DMS 273 treated with DMSO at 0.1 percent for 48 hours (cell line): ENCODE measurements at regions not wholly inside any gene's neighbourhood (a gene's known extent, or its start where the extent isn't known, plus 50 kb on each side); places are given as distances from the start of the nearest gene placed in this dataset.

Source experiments
- DNase-seq: peaks from one replicate; lab custom pipeline; 2025; lab: John Stamatoyannopoulos, UW

DNA sequence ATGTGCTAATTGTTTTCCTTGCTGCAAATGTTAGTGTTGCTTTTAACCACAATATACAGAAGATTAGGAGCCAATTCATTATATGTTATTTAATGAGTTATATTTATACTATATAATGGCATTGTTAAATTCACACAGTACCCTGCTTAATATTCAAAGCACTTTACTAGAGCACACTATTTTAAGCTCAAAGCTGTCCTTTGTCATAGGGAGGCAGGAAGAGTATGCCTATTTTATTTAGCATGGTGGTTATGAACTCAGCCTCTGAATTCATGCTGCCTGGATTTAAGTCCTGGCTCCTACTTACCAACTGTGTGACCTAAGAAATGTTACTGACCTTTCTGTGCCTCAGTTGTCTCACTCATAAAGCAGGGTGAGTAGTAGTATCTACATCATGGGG, 80.5 kb downstream of the FASTKD2 start:
- DNase-seq: no peak

DNA sequence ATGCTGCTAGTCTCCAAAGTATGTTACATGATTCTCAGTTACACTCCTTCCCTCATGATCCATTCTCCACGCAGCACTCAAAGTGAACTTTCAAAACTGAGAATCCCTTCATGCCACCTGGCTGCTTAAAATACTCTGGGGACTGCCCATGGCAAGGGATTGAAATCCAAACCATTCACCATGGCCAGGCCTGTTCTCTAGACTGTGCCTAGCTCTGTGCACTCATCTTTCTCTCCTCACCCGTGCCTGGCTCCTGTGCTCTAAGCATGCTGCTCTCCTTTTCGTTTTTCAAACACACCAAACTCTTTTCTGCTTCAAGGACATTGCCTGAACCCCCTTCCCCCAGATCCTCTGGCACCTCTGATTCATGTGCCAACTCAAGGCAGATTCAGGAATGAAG, 80.9 kb downstream of the FASTKD2 start:
- DNase-seq: no peak

- no peak for DNase-seq
Observed at GRCh38 chr2:206846981-206847834, 81.8 kb downstream of the FASTKD2 start.

DNA sequence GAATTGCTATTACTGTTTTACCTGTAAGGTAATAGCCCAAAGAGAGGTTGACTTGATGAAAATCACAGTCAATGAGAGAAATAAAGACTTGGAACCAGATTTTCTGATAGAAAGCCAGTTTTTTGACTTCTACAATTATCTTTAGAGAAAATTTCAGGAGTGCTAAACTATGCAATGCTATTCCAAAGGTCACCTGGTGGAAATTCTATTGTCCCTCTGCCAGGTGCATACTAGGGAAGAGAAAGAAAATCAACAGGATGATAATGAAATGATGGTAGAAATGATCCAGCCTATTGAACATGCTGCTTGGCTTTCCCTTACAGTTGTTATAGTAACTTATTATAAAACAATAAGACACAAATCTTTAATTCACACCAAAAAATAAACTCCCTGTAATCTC, 85.0 kb downstream of the FASTKD2 start:
- no peak for DNase-seq

GRCh38 chr2:206851521-206851920, 86.1 kb downstream of the FASTKD2 start:
- peak; percentile 72 for DNase-seq

- no peak for DNase-seq
Observed at GRCh38 chr2:206853915-206854314, 85.4 kb upstream of the CPO start.

- DNase-seq: no peak
Observed at GRCh38 chr2:206855585-206856433, 83.5 kb upstream of the CPO start.

- DNase-seq: no peak
Observed at GRCh38 chr2:206856513-206856912, 82.8 kb upstream of the CPO start.

DNA sequence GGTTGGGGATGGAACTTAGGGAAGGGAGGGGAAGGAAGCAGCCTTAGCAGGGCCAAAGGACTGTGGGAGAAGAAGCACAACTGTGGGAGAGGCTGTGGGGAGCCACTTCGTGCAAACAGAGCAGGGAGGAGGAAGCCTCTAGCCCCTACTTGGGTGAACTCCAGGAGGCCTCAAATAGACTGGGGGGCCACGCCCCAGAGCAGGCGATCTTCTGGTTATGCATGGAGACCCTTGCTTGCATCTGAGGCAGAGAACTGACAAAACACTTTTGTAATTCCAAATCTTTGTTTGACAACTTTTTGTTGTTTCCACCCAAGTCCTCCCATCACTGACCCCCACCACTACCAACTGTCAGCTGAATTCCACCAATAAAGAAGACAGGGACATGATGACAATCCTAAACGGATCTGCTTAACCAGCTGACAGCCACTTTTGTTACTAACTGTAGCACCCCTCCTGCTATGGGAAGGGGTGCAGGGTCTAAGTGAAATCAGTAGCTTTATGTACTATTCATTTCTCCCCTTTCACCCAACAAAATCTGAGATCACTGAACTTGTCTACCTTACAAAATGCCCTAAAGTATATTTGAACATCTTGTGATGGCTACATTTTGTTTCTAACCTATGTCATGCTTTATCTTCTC, 80.5 kb upstream of the CPO start:
- DNase-seq: no peak

- no peak for DNase-seq
Observed at GRCh38 chr2:206859330-206859739, 80.0 kb upstream of the CPO start.

DNA sequence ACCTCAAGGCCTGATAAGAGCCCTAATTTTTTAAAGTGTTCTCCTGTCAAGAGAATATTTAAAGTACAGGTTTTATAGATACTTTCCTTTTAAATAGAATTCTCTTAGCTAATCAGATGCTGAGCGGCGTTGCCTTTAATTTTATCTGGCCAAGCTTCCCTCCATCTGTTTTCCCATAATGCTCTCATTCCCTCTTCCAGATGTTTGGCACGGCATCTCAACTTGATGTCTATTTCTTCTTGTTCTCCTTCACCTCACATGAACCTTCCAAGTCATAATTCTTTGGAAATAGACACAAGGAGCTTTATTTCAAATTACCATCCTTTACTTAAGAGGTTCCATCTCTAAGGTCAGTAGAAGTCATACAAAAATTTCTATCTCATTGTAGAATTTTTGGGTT, 76.1 kb upstream of the CPO start:
- no peak for DNase-seq

DNA sequence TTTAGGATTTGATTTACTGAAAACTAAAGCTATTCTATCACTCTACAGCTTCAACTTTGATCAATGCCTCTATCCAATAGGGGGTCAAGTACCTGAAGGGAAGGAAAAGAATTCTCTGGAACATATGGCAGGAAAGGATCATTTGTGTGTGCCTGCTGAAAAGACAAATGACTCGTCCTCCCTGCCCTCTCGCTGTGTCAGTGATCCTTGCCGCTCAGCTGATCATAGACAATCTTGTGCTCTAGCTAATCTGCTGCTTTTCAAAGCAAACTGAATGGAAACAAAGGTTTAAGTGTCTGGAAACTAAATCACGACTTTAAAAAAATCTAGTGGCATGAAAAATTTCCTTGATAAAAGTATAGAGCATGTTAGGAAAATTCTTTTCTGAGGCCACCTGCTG, 75.6 kb upstream of the CPO start:
- DNase-seq: no peak

DNA sequence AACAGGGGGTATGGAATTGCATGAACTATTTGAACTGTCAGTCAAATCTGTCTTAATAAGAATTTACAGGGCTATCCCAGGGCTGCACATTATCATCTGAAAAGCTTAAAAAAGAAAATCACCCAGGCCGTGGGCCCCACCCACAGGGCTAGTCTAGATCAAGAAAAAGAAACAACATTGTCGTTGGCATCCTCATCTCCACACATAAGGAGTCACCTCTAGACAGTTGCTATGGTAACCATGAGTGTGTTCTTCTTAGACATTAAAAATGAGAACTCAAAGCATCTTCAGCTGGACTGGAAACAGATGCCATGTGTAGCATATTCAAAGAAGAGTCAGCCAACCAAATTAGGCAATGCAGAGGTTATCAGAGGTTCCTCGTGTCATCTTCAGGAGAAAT, 72.3 kb upstream of the CPO start:
- DNase-seq: no peak

DNA sequence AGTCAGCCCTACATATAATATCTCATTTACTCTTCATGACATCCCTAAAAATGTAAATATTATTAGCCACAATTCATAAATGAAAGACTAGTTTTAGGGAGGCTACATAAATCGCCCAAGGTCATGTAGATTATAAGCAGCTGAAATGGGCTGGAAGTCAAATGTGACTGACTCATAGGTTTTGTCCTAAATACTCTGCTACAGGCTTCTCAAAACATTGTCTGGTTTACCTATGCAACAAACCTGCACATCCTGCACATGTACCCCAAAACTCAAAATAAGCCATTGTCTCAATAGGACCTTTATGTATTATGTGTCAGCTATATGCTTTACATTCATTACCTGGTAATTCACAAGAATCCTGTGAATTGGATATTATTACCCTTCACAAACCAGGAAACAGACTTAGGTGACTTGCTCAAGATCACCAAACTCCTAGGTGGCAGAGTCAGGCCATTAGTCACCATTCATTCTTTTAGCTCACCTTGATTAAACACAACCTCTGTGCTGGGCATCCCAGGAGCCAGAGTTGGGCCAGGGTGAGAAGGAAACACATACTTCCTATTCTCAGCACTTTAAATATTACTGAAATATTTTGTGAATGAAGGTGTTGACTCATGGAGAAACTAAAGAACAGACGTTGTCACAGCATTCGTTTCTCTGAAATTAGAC, 69.4 kb upstream of the CPO start:
- no peak for DNase-seq

- no peak for DNase-seq
Observed at GRCh38 chr2:206873423-206873822, 65.9 kb upstream of the CPO start.

GRCh38 chr2:206875701-206876100, 63.6 kb upstream of the CPO start:
- DNase-seq: no peak

DNA sequence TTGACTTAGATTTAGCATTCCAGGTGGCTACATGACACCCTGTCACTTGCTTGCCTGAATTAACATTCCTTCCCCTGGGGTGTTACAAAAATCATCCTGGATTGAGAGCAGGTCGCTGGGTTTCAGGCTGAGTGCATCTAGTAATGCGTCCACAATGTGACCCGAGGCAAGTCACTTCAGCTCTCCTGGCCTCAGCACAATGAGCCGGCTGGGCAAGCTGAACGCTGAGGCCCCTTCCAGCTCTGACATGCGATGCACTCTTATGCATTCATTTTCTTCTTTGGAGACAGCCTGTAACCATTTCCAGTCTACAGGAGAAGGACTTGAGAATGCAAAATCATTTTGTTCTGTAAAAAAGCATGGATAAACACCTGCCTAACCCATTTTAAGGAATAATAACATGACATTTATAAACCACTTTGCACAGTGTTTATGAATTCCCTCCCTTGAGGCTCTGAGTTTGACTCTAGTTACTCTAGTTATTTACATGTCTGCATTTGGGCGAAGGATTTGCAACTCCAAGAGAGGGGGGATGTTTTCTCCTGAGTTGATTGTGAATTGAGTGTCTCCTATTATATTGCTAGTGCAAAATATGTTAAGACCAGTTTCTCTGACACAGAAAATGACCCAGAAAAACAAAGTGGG, 63.0 kb upstream of the CPO start:
- no peak for DNase-seq

GRCh38 chr2:206881708-206882410, 57.5 kb upstream of the CPO start:
- no peak for DNase-seq

- no peak for DNase-seq
Observed at GRCh38 chr2:206886696-206887095, 52.6 kb upstream of the CPO start.

GRCh38 chr2:206887745-206888144, 51.6 kb upstream of the CPO start:
- DNase-seq: no peak
